ENCODE measurements at regions not wholly inside any gene's neighbourhood (a gene's known extent, or its start where the extent isn't known, plus 50 kb on each side); places are given as distances from the start of the nearest gene placed in this dataset.

DNA sequence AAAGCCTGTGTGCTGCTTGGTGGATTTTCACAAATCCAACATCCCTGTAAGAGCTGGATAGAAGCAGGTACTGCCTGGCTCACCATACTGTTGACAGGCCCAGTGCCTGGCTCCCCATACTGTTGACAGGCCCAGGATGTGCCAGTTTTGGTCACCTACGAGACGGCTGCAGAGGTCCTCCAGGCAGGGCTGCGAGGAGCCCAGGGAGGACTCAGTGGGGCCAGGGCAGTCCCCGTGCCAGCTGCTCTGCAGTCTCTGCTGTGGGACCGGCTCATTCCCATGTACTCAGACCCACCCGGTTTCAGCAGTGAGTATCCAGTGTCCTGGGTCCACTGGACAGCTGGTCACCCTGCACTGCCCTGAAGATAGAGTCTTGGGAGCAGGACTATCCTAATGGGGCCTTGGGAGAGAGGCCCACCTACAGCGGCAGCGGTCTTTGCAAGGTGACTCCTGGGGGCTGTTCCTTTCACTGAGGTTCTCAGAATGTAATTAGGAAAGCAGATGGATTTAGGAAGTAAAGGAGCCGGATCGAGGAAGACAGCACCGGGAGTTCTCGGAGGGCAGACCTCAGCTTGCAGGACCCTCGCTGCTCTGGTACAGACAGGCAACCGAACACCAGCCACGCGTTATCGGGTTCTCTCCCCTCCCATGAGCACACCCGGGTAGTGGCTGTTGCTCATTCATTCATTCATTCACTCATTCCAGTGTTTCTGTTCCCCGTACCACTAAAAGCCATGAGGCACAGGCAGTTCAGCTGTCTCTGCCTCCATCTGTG, 106.1 kb downstream of the CTTN start:
- TF ChIP-seq, protein P1, sequence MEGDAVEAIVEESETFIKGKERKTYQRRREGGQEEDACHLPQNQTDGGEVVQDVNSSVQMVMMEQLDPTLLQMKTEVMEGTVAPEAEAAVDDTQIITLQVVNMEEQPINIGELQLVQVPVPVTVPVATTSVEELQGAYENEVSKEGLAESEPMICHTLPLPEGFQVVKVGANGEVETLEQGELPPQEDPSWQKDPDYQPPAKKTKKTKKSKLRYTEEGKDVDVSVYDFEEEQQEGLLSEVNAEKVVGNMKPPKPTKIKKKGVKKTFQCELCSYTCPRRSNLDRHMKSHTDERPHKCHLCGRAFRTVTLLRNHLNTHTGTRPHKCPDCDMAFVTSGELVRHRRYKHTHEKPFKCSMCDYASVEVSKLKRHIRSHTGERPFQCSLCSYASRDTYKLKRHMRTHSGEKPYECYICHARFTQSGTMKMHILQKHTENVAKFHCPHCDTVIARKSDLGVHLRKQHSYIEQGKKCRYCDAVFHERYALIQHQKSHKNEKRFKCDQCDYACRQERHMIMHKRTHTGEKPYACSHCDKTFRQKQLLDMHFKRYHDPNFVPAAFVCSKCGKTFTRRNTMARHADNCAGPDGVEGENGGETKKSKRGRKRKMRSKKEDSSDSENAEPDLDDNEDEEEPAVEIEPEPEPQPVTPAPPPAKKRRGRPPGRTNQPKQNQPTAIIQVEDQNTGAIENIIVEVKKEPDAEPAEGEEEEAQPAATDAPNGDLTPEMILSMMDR (IDR thresholded peaks at IDR 0.05; ENCODE audit: poor library complexity, severe bottlenecking), result peak; percentile 5
- TF ChIP-seq EZH2 (IDR thresholded peaks at IDR 0.05; ENCODE audit: borderline replicate concordance, insufficient read depth, low read length, poor library complexity, severe bottlenecking), result no peak
- no peak for TF ChIP-seq POLR2AphosphoS5 (IDR thresholded peaks at IDR 0.05)
- TF ChIP-seq TAF1 (IDR thresholded peaks at IDR 0.05; ENCODE audit: low read depth), result no peak
- TF ChIP-seq RAD21 (conservative IDR thresholded peaks at IDR 0.05), result no peak
- TF ChIP-seq EP300 (conservative IDR thresholded peaks at IDR 0.05; ENCODE audit: poor library complexity, severe bottlenecking), result no peak
- no peak for TF ChIP-seq SMC3 (conservative IDR thresholded peaks at IDR 0.05; ENCODE audit: poor library complexity)
- TF ChIP-seq REST (IDR thresholded peaks at IDR 0.05; ENCODE audit: borderline replicate concordance), result no peak
- no peak for TF ChIP-seq MXI1 (conservative IDR thresholded peaks at IDR 0.05; ENCODE audit: poor library complexity, severe bottlenecking)
